Hepatocyte (in vitro differentiated cells): ENCODE measurements at regions not wholly inside any gene's neighbourhood (a gene's known extent, or its start where the extent isn't known, plus 50 kb on each side); places are given as distances from the start of the nearest gene placed in this dataset.
A peak's percentile ranks its signal among the peaks of the same experiment; 100 is the strongest.

ENCODE experiments used
- DNase-seq: peaks from one replicate; pipeline ENCODE4 v3.0.0-alpha.2; 2016; ENCODE audit warnings: low spot score
- H2AFZ ChIP-seq: fragments of 200-600 bp; sonication (generic); 2 replicates; pipeline ENCODE4 v1.6.0; 2016; ENCODE audit warnings: antibody characterized with exemption, mild to moderate bottlenecking
- H3K27ac ChIP-seq: fragments of 200-600 bp; sonication (generic); 2 replicates; pipeline ENCODE4 v1.5.1; 2016; ENCODE audit warnings: mild to moderate bottlenecking
- H3K27me3 ChIP-seq: fragments of 200-600 bp; sonication (generic); 2 replicates; pipeline ENCODE4 v1.6.1; 2016
- H3K36me3 ChIP-seq: fragments of 200-600 bp; sonication (generic); replicated peaks from 2 replicates; pipeline ENCODE4 v1.5.1; 2016; ENCODE audit warnings: low read depth; ENCODE audit not compliant: insufficient read depth
- H3K4me1 ChIP-seq: fragments of 200-600 bp; sonication (generic); 2 replicates; pipeline ENCODE4 v1.5.1; 2016; ENCODE audit warnings: mild to moderate bottlenecking, moderate library complexity; ENCODE audit not compliant: insufficient read depth
- H3K4me2 ChIP-seq: fragments of 200-600 bp; sonication (generic); 2 replicates; pipeline ENCODE4 v1.6.0; 2016
- H3K4me3 ChIP-seq: fragments of 200-600 bp; sonication (generic); 2 replicates; pipeline ENCODE4 v1.5.1; 2016; ENCODE audit warnings: mild to moderate bottlenecking
- H3K79me2 ChIP-seq: fragments of 200-600 bp; sonication (generic); 2 replicates; pipeline ENCODE4 v1.6.0; 2017; ENCODE audit warnings: mild to moderate bottlenecking
- H3K9me2 ChIP-seq: fragments of 200-600 bp; sonication (generic); replicated peaks from 2 replicates; pipeline ENCODE4 v1.6.0; 2017; ENCODE audit warnings: mild to moderate bottlenecking; ENCODE audit not compliant: insufficient read depth
- H3K9me3 ChIP-seq: fragments of 200-600 bp; sonication (generic); 2 replicates; pipeline ENCODE4 v1.5.1; 2016; ENCODE audit warnings: low read depth, mild to moderate bottlenecking
- H4K20me1 ChIP-seq: fragments of 200-600 bp; sonication (generic); 2 replicates; pipeline ENCODE4 v1.6.0; 2016; ENCODE audit warnings: mild to moderate bottlenecking; ENCODE audit not compliant: insufficient read depth, poor library complexity, severe bottlenecking
- CTCF ChIP-seq: fragments of 200-600 bp; sonication (generic); IDR thresholded peaks from 2 replicates; pipeline ENCODE4 v1.5.1; 2016; ENCODE audit warnings: antibody characterized with exemption, mild to moderate bottlenecking; ENCODE audit not compliant: poor library complexity
- EZH2 ChIP-seq: fragments of 200-600 bp; sonication (generic); IDR thresholded peaks from 2 replicates; pipeline ENCODE4 v1.6.1; 2016; ENCODE audit warnings: antibody characterized with exemption, mild to moderate bottlenecking, borderline replicate concordance
- EZH2phosphoT487 ChIP-seq: fragments of 200-600 bp; sonication (generic); IDR thresholded peaks from one replicate; pipeline ENCODE4 v1.6.1; 2018; ENCODE audit warnings: antibody characterized with exemption, mild to moderate bottlenecking, low read depth, moderate library complexity; ENCODE audit not compliant: unreplicated experiment, severe bottlenecking
- WGBS: methylation state at CpG from one replicate; pipeline ENCODE4 v1.1.6; 2016; ENCODE audit warnings: low lambda C conversion rate; ENCODE audit errors: missing lambda C conversion rate; 5-methylcytosine and 5-hydroxymethylcytosine counted together

DNA sequence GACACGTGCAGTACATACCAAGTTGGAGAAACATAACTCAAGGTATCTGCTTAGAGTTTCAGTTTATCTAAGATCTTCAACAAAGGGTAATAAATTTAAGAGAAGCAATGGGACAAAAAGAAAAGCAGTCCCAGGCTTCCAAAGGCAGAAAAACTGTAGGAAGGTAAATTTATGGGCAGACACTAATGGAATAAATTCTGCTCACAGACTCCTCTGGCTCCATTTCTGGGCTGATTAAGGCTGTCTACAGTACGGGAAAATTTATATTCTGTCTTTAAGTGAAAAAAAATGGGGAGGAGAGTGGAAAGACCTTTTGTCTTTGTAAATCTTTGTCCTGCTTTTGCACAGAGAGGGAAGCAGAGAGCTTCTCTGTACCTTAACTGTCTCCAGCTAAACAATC lies 587.5 kb upstream of the IGFBP3 start:
- Histone ChIP-seq H4K20me1 (no peaks in the 10 kb centered on the region), H2AFZ (no peak overlapping the region), H3K27me3 (no peaks in the 10 kb centered on the region), H3K4me3 (no peak overlapping the region), H3K79me2 (no peaks in the 10 kb centered on the region), H3K9me2 (no peaks in the 10 kb centered on the region), H3K9me3 (no peaks in the 10 kb centered on the region), H3K36me3 (no peaks in the 10 kb centered on the region), H3K4me2 (no peak overlapping the region), H3K4me1 (peaks cover 15% of the 10 kb centered on the region), H3K27ac (no peak overlapping the region)
- 44% methylated on average over 2 of the region's 2 CpGs for WGBS
- no peak for DNase-seq
- TF ChIP-seq CTCF = no peak
- TF ChIP-seq EZH2phosphoT487 = no peak
- no peak for TF ChIP-seq EZH2

- H3K79me2 ChIP-seq = no peaks in the 10 kb centered on the region
- no peaks in the 10 kb centered on the region for H3K9me3 ChIP-seq
- H4K20me1 ChIP-seq = no peaks in the 10 kb centered on the region
- no peak overlapping the region for H2AFZ ChIP-seq
- H3K27ac ChIP-seq = no peak overlapping the region
- TF ChIP-seq CTCF (no peak), EZH2phosphoT487 (no peak), EZH2 (no peak)
- H3K9me2 ChIP-seq = no peaks in the 10 kb centered on the region
- peaks cover 6% of the 10 kb centered on the region for H3K4me1 ChIP-seq
- no peak overlapping the region for H3K4me2 ChIP-seq
- no peaks in the 10 kb centered on the region for H3K27me3 ChIP-seq
- WGBS = 67% methylated on average over 4 of the region's 4 CpGs
- H3K36me3 ChIP-seq = no peaks in the 10 kb centered on the region
- no peak for DNase-seq
- no peak overlapping the region for H3K4me3 ChIP-seq
Measured at GRCh38 chr7:46507560-46507959, 586.5 kb upstream of the IGFBP3 start.

DNA sequence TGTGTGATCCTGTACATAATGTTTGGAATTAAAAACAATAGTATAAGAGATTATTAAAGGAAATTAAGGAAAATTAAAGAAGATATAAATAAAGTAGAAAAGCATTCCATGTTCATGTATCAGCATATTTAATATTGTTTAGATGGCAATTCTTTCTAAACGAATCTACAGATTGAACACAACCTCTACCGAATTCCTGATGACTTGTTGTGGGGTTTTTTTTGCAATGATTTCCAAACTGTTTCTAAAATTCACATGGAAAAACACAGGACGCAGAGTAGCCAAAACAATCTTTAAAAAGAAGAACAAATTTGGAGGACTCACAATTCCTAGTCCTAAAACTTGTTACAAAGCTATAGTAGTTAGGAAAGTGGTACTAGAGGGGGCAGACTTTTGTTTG lies 573.4 kb upstream of the IGFBP3 start:
- Histone ChIP-seq H2AFZ (no peak overlapping the region), H3K27me3 (no peaks in the 10 kb centered on the region), H3K79me2 (no peaks in the 10 kb centered on the region), H4K20me1 (no peaks in the 10 kb centered on the region), H3K36me3 (no peaks in the 10 kb centered on the region), H3K9me2 (no peaks in the 10 kb centered on the region), H3K4me3 (no peak overlapping the region), H3K4me1 (no peaks in the 10 kb centered on the region), H3K9me3 (no peaks in the 10 kb centered on the region), H3K27ac (peak overlapping the region; percentile 39), H3K4me2 (no peak overlapping the region)
- TF ChIP-seq EZH2phosphoT487 (no peak), CTCF (no peak), EZH2 (no peak)
- DNase-seq = no peak
- 94% methylated on average over 3 of the region's 3 CpGs for WGBS

- no peak overlapping the region for H3K4me2 ChIP-seq
- no peaks in the 10 kb centered on the region for H3K9me3 ChIP-seq
- H3K79me2 ChIP-seq = no peaks in the 10 kb centered on the region
- no peaks in the 10 kb centered on the region for H3K27me3 ChIP-seq
- no peaks in the 10 kb centered on the region for H3K36me3 ChIP-seq
- TF ChIP-seq EZH2 = no peak
- TF ChIP-seq EZH2phosphoT487 = no peak
- TF ChIP-seq CTCF = no peak
- no peaks in the 10 kb centered on the region for H4K20me1 ChIP-seq
- H3K9me2 ChIP-seq = no peaks in the 10 kb centered on the region
- H3K4me1 ChIP-seq = no peaks in the 10 kb centered on the region
- DNase-seq = peak; percentile 30
- no peak overlapping the region for H2AFZ ChIP-seq
- H3K27ac ChIP-seq = peak overlapping the region; percentile 51
- H3K4me3 ChIP-seq = no peak overlapping the region
Measured at GRCh38 chr7:46494028-46494427, 573.0 kb upstream of the IGFBP3 start.
